HG02571 (cell line): ENCODE measurements at regions not wholly inside any gene's neighbourhood (a gene's known extent, or its start where the extent isn't known, plus 50 kb on each side); places are given as distances from the start of the nearest gene placed in this dataset.

ENCODE experiments used
- ATAC-seq: cut with Tn5 transposase; IDR thresholded peaks from one replicate; pipeline ENCODE4 v1.9.1; 2021; ENCODE audit warnings: mild to moderate bottlenecking, moderate library complexity; ENCODE audit not compliant: unreplicated experiment

GRCh38 chrX:77396781-77397180 lies 50.4 kb upstream of the FGF16 start:
- no peak for ATAC-seq
